HG03575 (cell line): ENCODE measurements at regions not wholly inside any gene's neighbourhood (a gene's known extent, or its start where the extent isn't known, plus 50 kb on each side); places are given as distances from the start of the nearest gene placed in this dataset.

Experiments
- ATAC-seq: cut with Tn5 transposase; IDR thresholded peaks from one replicate; pipeline ENCODE4 v1.9.1; 2021; ENCODE audit not compliant: unreplicated experiment, insufficient number of reproducible peaks, low FRiP score; ENCODE audit errors: extremely low read depth

DNA sequence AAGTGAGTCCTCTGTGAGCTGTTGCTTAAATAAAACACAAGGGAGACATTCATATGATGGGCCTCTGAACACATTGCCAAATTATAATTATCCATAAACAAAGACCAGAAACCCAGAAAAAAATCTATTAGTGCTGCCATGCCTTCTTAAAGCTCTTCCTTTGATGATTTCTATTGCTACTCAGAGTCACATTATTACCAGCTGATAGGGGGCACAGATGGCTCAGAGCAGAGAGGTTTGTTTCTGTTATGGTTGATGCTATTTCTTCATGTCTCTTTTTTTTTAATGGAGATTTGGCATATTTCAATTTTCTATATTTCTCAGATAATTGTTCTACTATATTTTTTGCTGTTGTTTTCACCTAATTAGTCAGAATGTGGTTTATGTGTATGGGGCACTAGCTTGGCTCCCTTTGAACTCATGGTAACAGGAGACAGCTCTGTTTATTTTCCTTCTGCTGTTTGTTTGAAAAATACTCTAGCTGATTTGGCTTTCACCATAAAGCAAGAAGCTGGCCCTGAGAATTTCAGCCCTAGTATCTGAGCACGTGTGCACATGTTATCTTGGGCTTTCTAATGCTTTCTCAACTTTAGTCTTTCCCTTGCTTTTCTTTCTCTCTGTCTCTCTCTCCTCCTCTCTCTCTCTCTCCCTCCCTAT, 568.8 kb downstream of the PPARGC1A start:
- ATAC-seq = no peak

- no peak for ATAC-seq
Measured at GRCh38 chr4:23312686-23313085, 577.2 kb downstream of the PPARGC1A start.

- ATAC-seq = no peak
Measured at GRCh38 chr4:23311983-23312382, 577.9 kb downstream of the PPARGC1A start.

DNA sequence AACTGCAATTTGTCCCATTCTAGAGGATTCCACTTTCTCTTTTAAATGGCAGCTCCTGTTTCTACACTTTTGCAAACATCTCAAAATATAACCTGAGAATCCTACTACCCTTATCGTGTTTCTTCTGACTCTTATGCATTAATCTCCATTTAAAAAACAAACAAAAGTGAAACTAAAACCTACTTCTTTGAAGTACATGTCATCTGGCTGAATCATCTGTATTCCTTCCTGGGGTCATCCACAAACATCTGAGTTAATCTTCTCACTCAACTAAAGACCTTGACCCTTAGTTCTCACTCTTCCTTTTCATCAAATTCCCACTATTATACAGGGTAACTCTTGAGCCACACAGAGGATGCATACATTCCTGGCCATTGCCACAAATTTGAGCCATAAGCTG, 584.8 kb downstream of the PPARGC1A start:
- ATAC-seq = no peak

DNA sequence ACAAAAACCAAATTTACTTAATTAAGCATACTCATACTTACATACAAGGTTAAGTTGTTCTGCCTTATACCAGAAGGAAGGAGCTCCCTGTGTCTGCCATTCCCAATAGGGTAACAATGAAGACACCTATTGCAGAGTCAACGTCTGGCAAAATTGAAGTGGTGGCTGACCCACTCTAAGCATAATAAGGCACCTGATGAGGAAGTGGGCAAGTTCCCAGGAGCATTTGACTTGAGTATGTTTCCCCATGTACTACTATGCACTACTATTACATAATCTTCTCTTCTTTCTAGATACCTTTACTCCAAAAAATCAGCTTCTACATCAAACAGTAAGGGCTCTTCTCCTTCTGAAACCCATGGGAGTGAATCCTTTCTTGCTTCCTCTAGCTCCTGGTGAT, 591.5 kb downstream of the PPARGC1A start:
- ATAC-seq = no peak

DNA sequence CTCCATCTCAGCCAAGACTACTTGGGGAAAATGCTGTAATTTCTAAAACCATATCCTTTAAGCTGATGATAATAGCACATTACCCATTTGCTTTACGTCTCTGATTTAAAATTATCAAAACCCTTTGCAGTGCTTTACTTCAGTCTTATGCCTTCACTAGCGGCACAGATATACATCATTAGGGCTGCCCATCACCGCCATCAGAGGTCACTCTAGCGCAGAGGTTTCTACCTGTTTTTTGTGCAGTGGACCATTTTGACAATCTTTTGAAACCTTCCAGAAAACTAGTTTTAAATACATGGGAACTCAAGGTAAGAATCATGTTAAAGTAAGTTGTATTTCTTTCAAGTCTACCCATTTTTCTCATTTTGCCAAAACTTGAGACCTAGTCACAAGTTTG, 592.5 kb downstream of the PPARGC1A start:
- no peak for ATAC-seq

- no peak for ATAC-seq
Measured at GRCh38 chr4:23291139-23291538, 598.4 kb downstream of the GBA3 start.

DNA sequence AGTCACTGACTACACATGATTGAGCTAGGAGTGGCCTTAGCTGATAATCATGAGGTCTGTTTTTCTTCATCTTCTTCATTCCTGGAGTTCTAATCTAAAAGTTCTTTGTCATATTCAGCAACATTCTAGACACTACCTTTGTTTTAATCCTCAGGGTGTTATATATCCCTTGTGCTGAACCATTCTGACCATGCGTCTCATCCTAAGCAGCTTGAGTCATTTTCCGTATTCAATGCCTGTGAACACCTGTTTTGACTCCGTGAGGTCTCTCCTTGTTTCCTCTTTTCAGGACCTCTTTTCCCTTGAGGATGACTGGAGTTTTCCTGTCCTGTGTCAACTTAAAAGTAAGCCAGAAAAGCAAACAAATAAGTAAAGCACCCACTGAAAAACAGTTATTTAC, 597.9 kb downstream of the GBA3 start:
- no peak for ATAC-seq

- no peak for ATAC-seq
Measured at GRCh38 chr4:23279377-23279986, 586.7 kb downstream of the GBA3 start.

DNA sequence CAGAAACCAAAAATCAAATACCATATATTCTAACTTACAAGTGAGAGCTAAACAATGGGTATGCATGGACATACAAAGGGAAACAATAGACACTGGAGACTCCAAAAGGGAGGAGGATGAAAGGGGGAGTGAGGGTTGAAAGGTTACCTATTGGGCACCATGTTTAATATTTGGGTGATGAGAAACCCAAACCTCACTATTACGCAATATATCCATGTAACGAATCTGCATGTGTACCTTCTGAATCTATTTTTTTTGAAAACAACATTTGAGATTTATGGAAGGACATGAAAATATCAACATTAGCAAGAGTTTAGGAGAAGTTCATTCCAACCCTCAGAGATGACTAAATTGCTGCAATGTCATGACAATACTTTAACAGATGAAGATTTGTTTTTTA, 586.1 kb downstream of the GBA3 start:
- ATAC-seq = no peak

DNA sequence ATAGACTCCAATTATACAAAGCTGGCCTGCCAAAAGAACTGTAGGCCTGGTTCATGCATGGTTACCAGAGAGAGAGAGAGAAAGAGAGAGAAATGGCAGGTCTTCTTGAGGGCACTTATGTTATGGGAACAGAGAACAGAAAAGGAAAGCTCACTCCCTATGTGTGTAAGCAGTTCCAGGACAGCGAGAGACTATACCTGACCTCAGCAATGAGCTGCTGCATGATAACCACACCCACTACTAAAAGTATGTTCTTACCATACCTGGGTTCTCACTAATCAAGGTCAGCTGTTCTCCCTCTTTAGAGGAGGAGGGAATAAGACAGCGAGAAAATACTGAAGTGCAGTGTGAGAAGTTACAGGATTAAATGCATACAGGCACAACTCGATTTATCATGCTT, 583.3 kb downstream of the GBA3 start:
- no peak for ATAC-seq

GRCh38 chr4:23269566-23269965, 576.8 kb downstream of the GBA3 start:
- ATAC-seq = no peak

DNA sequence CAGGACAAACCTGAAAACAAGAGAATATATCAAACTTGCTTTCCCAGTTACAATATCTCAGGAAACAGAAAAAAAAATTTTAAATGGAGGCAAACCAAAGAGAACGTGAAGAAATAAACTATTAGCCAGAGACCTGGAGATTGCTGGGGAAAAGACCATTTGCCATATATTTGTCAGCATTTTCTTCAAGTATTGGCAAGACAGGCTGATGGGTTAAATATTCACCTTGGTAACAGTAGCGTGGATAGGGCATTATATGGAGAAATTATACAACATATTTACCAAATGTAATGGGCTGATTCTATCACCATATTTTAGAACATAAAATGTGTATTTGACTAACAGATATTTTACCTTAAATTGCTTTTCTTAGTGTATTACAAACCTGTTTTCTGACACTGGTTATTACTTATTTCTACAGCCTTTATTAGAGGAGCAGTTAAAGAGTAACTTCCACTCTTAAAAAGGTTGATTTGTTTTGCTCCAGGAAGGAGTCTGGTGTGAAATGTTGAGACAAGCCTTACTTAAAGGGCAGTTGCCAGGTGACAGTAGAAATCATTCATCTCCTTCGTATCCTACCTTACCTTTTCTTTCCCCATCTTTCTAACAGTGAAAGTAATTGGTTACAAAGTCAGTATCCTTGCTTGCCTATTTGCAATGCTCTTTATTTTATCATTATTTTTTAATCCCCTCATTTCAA, 575.5 kb downstream of the GBA3 start:
- ATAC-seq = no peak

- ATAC-seq = no peak
Measured at GRCh38 chr4:23266401-23266800, 573.7 kb downstream of the GBA3 start.

DNA sequence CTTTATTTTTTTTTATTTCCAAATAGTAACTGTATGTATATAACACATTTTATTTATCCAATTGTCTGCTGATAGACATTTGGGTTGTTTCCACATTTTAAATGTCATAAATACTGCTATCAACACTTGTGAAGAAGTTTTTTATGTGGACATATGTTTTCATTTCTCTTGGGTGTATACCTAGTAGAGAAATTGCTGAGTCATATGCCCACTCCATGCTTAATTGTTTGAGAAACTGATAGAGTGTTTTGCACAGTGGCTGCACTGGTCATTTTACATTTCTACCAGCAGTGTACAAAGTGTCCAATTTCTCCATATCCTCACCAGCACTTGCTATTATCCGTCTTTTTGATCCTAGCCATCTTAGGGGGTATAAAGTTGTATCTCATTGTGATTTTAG, 567.8 kb downstream of the GBA3 start:
- ATAC-seq = no peak

DNA sequence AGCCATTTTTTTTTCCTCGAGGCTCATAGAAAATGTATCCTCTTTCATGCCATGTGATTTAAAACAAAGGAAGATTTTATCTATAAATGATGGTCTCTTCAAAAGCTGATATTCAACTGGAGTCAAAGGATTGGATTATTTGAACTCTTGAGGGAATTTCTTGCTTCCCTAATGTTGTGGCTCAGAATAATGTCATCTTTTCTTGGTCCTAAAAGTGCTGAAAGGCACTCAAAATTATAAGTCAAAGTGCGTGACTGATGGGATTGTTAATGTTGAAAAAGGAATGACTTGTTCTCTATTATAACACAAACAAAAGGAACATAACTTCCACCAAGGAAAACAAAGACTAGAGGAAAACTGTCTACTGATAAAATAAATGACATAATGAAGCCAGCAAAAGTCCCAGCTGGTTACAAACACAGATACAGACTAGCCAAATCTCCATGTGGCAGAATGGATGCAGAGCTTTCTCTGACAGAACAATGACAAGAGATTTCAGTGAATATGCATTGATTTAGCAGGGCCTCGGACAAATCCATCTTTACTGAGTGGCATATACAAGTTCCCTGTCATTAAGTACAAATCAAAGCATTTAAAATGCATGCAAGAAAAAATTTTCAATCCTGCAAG, 552.6 kb downstream of the GBA3 start:
- no peak for ATAC-seq

- no peak for ATAC-seq
Measured at GRCh38 chr4:23242962-23243361, 550.2 kb downstream of the GBA3 start.

GRCh38 chr4:23241408-23241807, 548.7 kb downstream of the GBA3 start:
- ATAC-seq = no peak

- ATAC-seq = no peak
Measured at GRCh38 chr4:23238848-23239247, 546.1 kb downstream of the GBA3 start.

GRCh38 chr4:23237771-23238170, 545.0 kb downstream of the GBA3 start:
- ATAC-seq = no peak
